GM13977 (cell line): ENCODE measurements at regions not wholly inside any gene's neighbourhood (a gene's known extent, or its start where the extent isn't known, plus 50 kb on each side); places are given as distances from the start of the nearest gene placed in this dataset.

Experiments
- DNase-seq: peaks from one replicate; pipeline ENCODE4 v3.0.0; 2012; ENCODE audit warnings: low spot score
- CTCF ChIP-seq: IDR thresholded peaks from 2 replicates; pipeline ENCODE4 v1.5.1; 2012; ENCODE audit warnings: mild to moderate bottlenecking, control low read depth; ENCODE audit not compliant: insufficient read depth; ENCODE audit errors: extremely low read depth, missing control alignments
- in situ Hi-C: fragments of 300-500 bp; cut with MboI; formaldehyde crosslinking; loops from one replicate; pipeline ENCODE4 v1.12.0; 2022; ENCODE audit warnings: low sequenced_read_pairs, low pct_unique_long_range_greater_than_20kb, mixed read lengths, inconsistent platforms; ENCODE audit not compliant: unreplicated experiment

DNA sequence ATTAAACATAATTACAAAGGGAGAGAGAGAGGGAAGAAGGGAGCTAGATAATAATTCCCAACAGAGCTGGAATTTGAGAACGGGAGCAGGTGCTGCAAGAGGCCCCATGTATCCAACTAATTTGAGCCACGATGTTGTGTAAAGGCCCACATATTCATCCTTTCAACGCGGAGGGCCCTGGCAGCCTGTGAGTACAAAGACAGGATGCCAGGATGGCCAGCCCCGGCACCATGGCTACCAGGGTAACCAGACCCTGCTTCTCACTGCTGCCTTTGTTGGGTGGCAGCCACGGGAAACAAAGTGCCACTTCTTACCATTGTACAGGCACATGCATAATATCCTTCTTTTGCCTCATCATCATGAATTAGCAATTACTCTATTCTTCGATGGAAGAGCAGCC lies 492.0 kb upstream of the NRSN1 start:
- DNase-seq = no peak
- in situ Hi-C loops = no loop called here
- TF ChIP-seq CTCF = no peak

- in situ Hi-C loops = no loop called here
- TF ChIP-seq CTCF = no peak
- DNase-seq = no peak
These were observed 490.9 kb upstream of the NRSN1 start for GRCh38 chr6:23635150-23635549.

DNA sequence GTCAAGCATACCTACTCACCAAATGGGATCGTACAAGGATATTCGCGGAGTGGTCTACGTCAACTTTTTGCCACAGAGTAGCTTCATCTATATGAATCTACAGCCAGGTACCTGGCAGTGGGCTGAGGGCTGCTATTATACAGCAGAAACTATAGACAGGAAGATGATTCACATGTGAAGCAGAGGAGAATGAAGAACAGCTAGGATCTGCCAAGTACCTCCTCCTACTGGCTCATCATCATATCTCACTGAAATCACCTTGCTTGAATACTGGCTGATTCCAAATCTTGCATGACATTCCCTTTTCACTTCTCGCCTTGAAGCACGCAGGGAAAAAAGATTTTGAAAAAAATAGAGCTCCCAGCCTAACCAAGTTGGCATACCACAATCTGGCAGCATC lies 488.7 kb upstream of the NRSN1 start:
- in situ Hi-C loops = no loop called here
- no peak for DNase-seq
- TF ChIP-seq CTCF = no peak

GRCh38 chr6:23642849-23643248 lies 483.2 kb upstream of the NRSN1 start:
- no peak for DNase-seq
- TF ChIP-seq CTCF = no peak
- in situ Hi-C loops = no loop called here

GRCh38 chr6:23647045-23647444 lies 479.0 kb upstream of the NRSN1 start:
- no peak for DNase-seq
- in situ Hi-C loops = no loop called here
- no peak for TF ChIP-seq CTCF

GRCh38 chr6:23650676-23651075 lies 475.3 kb upstream of the NRSN1 start:
- in situ Hi-C loops = no loop called here
- no peak for DNase-seq
- TF ChIP-seq CTCF = no peak

DNA sequence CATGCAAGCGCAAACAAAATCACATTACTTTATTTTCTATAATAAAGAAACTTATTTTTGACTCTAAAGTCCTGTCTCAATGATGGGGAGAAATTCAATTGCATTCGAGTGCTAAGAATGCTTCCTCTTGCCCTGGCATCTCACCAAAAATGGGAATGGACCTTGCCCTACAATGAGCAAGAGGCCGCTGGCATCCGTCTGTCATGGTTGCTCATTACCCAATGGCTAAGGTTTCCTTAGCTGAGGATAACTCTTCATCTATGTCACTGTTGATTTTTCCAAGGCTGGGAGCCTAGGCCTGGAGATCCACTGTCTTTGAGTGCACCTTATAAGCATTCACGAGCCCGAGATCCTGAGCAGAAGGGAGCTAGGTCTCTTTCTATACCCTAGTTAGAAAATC lies 471.3 kb upstream of the NRSN1 start:
- no peak for TF ChIP-seq CTCF
- in situ Hi-C loops = no loop called here
- no peak for DNase-seq
